ENCODE measurements at regions not wholly inside any gene's neighbourhood (a gene's known extent, or its start where the extent isn't known, plus 50 kb on each side); places are given as distances from the start of the nearest gene placed in this dataset.

- TF ChIP-seq POLR2AphosphoS5 (IDR thresholded peaks at IDR 0.05; ENCODE audit: low read depth, low read length) (no peak), TAF1 (IDR thresholded peaks at IDR 0.05; ENCODE audit: borderline replicate concordance, insufficient read depth, low read length) (no peak), REST (IDR thresholded peaks at IDR 0.05; ENCODE audit: insufficient read depth in 1 of 2, low read depth in 2 of 2, low read length in 2 of 2) (no peak)
These were observed 171.7 kb downstream of the KLF6 start for GRCh38 chr10:3613318-3613717.
